Activated CD8-positive, alpha-beta memory T cell treated with anti-CD3 and anti-CD28 coated beads for 4 hours (primary cell): ENCODE measurements at regions not wholly inside any gene's neighbourhood (a gene's known extent, or its start where the extent isn't known, plus 50 kb on each side); places are given as distances from the start of the nearest gene placed in this dataset.
"Not testable (repeated sequence)": the region's sequence is repeated elsewhere in the genome, so short reads cannot be mapped to it uniquely, and the experiment has no call there.

Source experiments
- DNase-seq, 2 donors: peaks; one replicate each; pipeline ENCODE4 v3.0.0-alpha.2; 2020; ENCODE audit warnings: low read depth in 2 of 2

DNA sequence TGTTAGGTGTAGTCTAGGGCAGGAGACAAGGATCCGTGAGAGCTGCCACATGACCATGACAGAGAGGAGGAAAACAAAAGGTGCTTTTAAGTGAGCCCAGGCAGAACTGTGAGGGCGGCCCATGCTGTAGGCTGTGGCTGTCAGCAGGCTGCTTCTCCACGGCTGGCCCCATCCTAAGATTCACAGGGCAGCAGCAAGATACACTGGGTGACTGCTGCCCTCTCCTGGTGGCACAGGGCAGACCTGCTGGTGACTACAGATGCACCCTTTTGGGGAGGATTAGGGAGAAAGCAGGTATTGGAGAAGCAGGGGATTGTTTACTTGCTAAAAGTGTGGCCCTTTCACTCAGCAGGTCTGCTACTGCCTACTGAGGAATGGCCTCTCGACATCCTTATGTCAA lies 112.2 kb upstream of the CCZ1B start:
- not testable (repeated sequence) for DNase-seq

DNA sequence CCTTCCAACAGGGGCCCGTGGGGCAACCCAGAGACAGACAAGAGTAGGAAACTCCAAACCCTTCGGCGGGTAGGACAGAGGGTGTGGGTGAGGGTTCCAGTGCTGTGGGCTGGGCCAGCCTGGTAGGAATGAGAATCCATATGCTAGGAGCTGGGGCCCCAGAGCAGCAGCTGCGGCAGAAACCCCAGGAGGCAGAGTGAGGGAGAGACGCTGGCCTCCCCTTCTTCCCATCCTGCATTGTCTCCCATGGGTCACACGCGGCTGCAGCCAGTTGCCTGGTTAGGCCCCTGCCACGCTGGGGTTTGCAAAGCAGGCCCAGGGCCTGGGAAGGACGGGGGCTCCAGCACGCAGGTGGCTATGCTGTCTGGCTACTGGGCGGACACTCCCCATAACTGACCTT lies 113.1 kb upstream of the CCZ1B start:
- DNase-seq = not testable (repeated sequence)

- not testable (repeated sequence) for DNase-seq
These were observed 113.8 kb upstream of the CCZ1B start for GRCh38 chr7:6939896-6940295.

GRCh38 chr7:6946873-6947272 lies 120.8 kb upstream of the CCZ1B start:
- not testable (repeated sequence) for DNase-seq

- not testable (repeated sequence) for DNase-seq
These were observed 124.2 kb upstream of the CCZ1B start for GRCh38 chr7:6950231-6950630.

DNA sequence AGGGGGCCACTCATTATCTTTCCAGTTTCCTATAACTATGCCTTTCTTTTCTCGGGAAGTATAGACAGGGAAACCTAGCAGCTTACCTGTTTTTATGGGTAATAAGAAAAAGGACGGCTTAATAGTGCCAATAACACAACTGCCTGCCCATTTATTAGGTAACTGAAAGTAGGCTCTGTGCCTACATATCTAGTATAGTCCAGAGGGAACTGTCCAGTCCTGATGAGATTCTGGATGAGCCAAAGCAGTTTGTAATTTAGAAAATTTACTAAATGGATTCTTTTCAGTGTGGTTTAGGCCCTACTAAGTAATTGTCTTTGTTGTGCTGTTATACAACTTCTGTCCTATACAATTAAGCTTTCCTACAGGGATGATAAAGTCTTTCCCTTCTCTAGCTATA lies 125.5 kb upstream of the CCZ1B start:
- DNase-seq = not testable (repeated sequence)

GRCh38 chr7:6953138-6953797 lies 127.2 kb upstream of the CCZ1B start:
- DNase-seq = not testable (repeated sequence)

- DNase-seq = not testable (repeated sequence)
These were observed 127.7 kb upstream of the CCZ1B start for GRCh38 chr7:6953798-6954181.

GRCh38 chr7:6955385-6955784 lies 129.3 kb upstream of the CCZ1B start:
- not testable (repeated sequence) for DNase-seq

GRCh38 chr7:6955990-6956566 lies 130.0 kb upstream of the CCZ1B start:
- DNase-seq = not testable (repeated sequence)

DNA sequence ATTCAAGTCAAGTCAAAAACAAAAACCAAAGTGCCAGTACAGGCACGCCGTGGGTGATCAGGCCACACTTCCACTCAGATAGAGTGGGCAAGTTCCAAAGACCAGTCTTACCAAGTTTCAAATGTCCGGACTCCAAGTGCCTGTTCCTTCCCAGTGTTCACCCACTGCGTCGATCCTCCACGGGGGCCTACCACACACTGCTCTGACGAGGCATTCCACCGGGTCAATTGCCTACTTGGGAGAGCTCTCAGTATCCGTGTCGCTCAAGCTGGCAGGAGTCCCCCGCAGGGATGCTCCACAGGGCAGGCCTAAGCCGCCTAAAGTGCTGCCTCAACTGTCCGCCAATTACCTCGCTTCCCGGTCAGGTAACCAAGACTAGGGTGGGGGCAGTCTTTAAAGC lies 132.3 kb upstream of the CCZ1B start:
- DNase-seq = not testable (repeated sequence)

GRCh38 chr7:6959942-6960341 lies 133.9 kb upstream of the CCZ1B start:
- not testable (repeated sequence) for DNase-seq

DNA sequence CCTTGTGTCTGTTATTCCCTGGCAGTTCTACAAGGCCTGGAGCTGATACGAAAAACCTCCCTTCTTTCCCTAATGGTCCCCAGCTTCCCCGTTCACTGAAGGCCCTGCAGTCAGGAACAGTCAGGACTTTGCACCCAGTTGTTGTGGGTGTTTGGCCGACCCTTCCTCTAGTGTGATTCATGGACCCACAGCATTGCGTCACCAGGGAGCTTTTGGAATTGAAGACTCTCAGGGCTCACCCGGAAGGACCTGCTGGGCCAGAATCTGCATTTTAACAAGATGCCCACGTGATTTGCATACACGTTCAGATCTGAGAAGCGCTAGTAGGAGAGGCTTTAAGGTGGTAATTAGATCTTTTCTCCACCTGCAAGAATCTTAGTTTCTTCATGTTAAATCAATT lies 136.8 kb upstream of the CCZ1B start:
- not testable (repeated sequence) for DNase-seq

DNA sequence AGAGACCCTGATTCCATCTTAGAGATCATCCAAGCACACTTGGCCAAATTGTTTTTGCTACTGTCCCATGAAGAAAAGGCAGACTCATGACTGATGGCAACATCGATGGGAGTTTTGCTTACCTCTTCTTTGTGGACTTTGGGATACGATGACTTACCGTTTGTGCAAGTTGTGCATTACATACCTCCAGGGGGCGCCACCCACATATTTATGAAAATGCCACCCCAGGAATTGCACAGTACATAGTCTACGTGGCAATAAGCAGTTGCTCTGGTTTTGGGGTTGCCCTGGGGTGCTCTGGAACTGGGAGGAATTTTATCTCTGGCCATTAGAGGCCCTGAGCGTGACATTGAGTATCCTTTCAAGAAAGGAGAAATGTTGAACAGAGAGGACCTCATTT lies 139.0 kb upstream of the CCZ1B start:
- DNase-seq = peak; percentile 5 to 8

- DNase-seq = not testable (repeated sequence)
These were observed 144.1 kb upstream of the CCZ1B start for GRCh38 chr7:6970180-6970579.

GRCh38 chr7:6974876-6975275 lies 148.8 kb upstream of the CCZ1B start:
- not testable (repeated sequence) for DNase-seq

DNA sequence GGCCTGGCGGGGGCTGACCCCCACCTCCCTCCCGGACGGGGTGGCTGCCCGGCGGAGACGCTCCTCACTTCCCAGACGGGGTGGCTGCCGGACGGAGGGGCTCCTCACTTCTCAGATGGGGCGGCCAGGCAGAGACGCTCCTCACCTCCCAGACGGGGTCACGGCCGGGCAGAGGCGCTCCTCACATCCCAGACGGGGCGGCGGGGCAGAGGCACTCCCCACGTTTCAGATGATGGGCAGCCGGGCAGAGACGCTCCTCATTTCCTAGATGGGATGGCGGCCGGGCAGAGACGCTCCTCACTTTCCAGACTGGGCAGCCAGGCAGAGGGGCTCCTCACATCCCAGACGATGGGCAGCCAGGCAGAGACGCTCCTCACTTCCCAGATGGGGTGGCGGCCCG lies 149.3 kb upstream of the CCZ1B start:
- DNase-seq = not testable (repeated sequence)

DNA sequence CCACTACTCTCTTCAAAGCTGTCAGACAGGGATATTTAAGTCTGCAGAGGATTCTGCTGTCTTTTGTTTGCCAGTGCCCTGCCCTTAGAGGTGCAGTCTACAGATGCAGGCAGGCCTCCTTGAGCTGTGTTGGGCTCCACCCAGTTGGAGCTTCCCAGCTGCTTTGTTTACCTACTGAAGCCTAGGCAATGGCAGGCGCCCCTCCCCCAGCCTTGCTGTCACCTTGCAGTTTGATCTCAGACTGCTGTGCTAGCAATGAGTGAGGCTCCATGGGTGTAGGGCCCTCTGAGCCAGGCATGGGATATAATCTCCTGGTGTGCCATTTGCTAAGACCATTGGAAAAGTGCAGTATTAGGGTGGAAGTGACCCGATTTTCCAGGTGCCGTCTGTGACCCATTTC lies 151.3 kb upstream of the CCZ1B start:
- DNase-seq = not testable (repeated sequence)

GRCh38 chr7:6978326-6978725 lies 152.3 kb upstream of the CCZ1B start:
- not testable (repeated sequence) for DNase-seq

DNA sequence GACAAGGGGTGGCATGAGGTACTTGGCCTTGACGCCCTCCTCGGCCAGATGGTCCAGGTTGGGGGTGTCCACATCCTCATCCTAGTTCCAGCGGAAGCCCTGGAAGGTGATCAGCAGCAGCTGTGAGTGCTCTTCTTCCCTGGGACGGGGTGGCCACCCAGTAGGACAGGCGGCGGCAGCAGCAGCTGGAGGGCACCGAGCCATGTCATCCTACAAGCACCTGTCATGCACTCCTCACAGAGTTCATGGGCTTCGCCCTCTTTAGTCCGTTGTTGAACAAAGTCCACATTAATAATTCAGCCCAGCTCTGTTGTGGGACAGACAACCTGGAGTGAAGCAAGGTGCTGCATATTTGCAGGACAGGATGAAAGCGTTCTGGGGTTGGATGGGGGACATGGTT lies 153.4 kb upstream of the CCZ1B start:
- not testable (repeated sequence) for DNase-seq

- DNase-seq = not testable (repeated sequence)
These were observed 156.3 kb upstream of the CCZ1B start for GRCh38 chr7:6982375-6982774.

DNA sequence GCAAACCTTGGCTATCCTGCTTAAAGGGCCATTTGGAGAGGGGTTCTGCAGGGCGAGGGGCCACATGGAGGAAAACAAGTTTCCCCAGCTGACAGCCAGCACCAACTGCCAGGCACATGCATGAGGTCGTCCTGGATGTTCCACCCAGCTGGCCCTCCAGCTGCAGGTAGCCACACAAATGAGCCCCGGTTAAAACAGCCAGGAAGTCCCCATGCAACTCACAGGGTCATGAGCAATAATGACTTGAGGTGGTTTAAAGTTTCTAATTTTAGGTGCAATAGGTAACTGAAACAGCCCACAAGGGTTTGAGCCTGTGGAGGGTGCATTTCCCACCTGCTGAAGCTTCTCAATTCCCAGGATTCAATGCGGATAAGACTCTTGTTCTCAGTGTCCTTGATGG lies 160.8 kb upstream of the CCZ1B start:
- DNase-seq = not testable (repeated sequence)

GRCh38 chr7:6988608-6989007 lies 162.5 kb upstream of the CCZ1B start:
- DNase-seq = not testable (repeated sequence)

DNA sequence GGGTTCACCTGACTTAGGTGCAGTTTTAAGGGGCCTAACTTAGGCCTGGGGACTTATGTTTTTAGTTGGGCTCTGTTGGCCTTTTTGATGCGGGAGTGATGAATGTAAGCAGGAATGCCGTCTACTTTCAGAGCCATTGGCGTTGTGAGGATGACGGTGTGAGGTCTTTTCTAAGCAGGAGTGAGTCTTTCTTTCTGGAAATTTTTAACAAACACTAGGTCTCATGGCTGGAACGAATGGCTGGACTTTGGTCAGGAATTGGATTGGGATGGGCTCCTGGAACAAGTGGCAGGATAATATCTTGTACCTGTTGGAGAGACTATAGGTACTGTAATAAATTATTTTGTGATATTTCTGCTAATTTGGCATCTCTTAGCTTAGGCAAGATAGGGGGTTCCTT lies 163.9 kb upstream of the CCZ1B start:
- not testable (repeated sequence) for DNase-seq
